MM.1S (cell line): ENCODE measurements at regions not wholly inside any gene's neighbourhood (a gene's known extent, or its start where the extent isn't known, plus 50 kb on each side); places are given as distances from the start of the nearest gene placed in this dataset.

Experiments
- CTCF ChIP-seq: fragments of 300-600 bp; sonication (generic); IDR thresholded peaks from 2 replicates; pipeline ENCODE4 v1.5.1; 2016; ENCODE audit warnings: antibody characterized with exemption, low read length, mixed read lengths
- EZH2 ChIP-seq: fragments of 300-600 bp; sonication (generic); optimal IDR thresholded peaks from 2 replicates; pipeline ENCODE3; 2017; ENCODE audit warnings: low read depth, mild to moderate bottlenecking, antibody characterized with exemption, low read length, mixed read lengths
- EZH2phosphoT487 ChIP-seq: fragments of 300-600 bp; sonication (generic); IDR thresholded peaks from 2 replicates; pipeline ENCODE4 v1.6.1; 2018; ENCODE audit warnings: antibody characterized with exemption, low read length

- TF ChIP-seq CTCF (no peak), EZH2phosphoT487 (no peak), EZH2 (no peak)
Observed at GRCh38 chr16:54414671-54415070, 128.1 kb upstream of the IRX3 start.
